ENCODE measurements at regions not wholly inside any gene's neighbourhood (a gene's known extent, or its start where the extent isn't known, plus 50 kb on each side); places are given as distances from the start of the nearest gene placed in this dataset.

- Histone ChIP-seq H3K27me3 (ENCODE audit: insufficient read depth, low read depth, low read length) (no peaks in the 10 kb centered on the region), H3F3A (ENCODE audit: insufficient read depth, low read length, poor library complexity, severe bottlenecking) (no peaks in the 10 kb centered on the region), H3K9me2 (ENCODE audit: insufficient read depth, low read length) (no peaks in the 10 kb centered on the region), H3K4me2 (ENCODE audit: low read length) (no peak overlapping the region), H2AFZ (ENCODE audit: low read depth, low read length) (no peak overlapping the region), H3K79me2 (replicated peaks; ENCODE audit: insufficient read depth, low read length) (no peaks in the 10 kb centered on the region), H3K4me3 (ENCODE audit: low read length) (no peak overlapping the region), H3K9ac (ENCODE audit: low read length) (no peak overlapping the region), H4K20me1 (ENCODE audit: insufficient read depth) (no peaks in the 10 kb centered on the region), H3K36me3 (ENCODE audit: insufficient read depth, low read length) (no peaks in the 10 kb centered on the region), H3K9me3 (ENCODE audit: low read length) (no peaks in the 10 kb centered on the region), H3K27ac (ENCODE audit: low read length) (peak overlapping the region; percentile 2)
- TF ChIP-seq POLR2AphosphoS5 (IDR thresholded peaks at IDR 0.05) (no peak), RAD21 (conservative IDR thresholded peaks at IDR 0.05) (no peak), SMC3 (conservative IDR thresholded peaks at IDR 0.05; ENCODE audit: poor library complexity) (no peak), TAF1 (IDR thresholded peaks at IDR 0.05; ENCODE audit: low read depth) (no peak), MXI1 (conservative IDR thresholded peaks at IDR 0.05; ENCODE audit: poor library complexity, severe bottlenecking) (no peak), EZH2 (IDR thresholded peaks at IDR 0.05; ENCODE audit: borderline replicate concordance, insufficient read depth, low read length, poor library complexity, severe bottlenecking) (no peak), EP300 (conservative IDR thresholded peaks at IDR 0.05; ENCODE audit: poor library complexity, severe bottlenecking) (no peak), REST (IDR thresholded peaks at IDR 0.05; ENCODE audit: borderline replicate concordance) (no peak)
These were observed 877.1 kb downstream of the HACE1 start for GRCh38 chr6:103982574-103982973.

GRCh38 chr6:103979308-103979707 is 880.4 kb downstream of the HACE1 start:
- Histone ChIP-seq H3K4me3 (ENCODE audit: low read length) (no peak overlapping the region), H3K36me3 (ENCODE audit: insufficient read depth, low read length) (no peaks in the 10 kb centered on the region), H3K79me2 (replicated peaks; ENCODE audit: insufficient read depth, low read length) (no peaks in the 10 kb centered on the region), H3F3A (ENCODE audit: insufficient read depth, low read length, poor library complexity, severe bottlenecking) (no peaks in the 10 kb centered on the region), H3K27ac (ENCODE audit: low read length) (no peak overlapping the region), H3K9me2 (ENCODE audit: insufficient read depth, low read length) (no peaks in the 10 kb centered on the region), H3K9me3 (ENCODE audit: low read length) (no peaks in the 10 kb centered on the region), H3K4me2 (ENCODE audit: low read length) (no peak overlapping the region), H2AFZ (ENCODE audit: low read depth, low read length) (no peak overlapping the region), H4K20me1 (ENCODE audit: insufficient read depth) (no peaks in the 10 kb centered on the region), H3K27me3 (ENCODE audit: insufficient read depth, low read depth, low read length) (no peaks in the 10 kb centered on the region), H3K9ac (ENCODE audit: low read length) (no peak overlapping the region)
- TF ChIP-seq TAF1 (IDR thresholded peaks at IDR 0.05; ENCODE audit: low read depth) (no peak), EP300 (conservative IDR thresholded peaks at IDR 0.05; ENCODE audit: poor library complexity, severe bottlenecking) (no peak), SMC3 (conservative IDR thresholded peaks at IDR 0.05; ENCODE audit: poor library complexity) (no peak), POLR2AphosphoS5 (IDR thresholded peaks at IDR 0.05) (no peak), RAD21 (conservative IDR thresholded peaks at IDR 0.05) (no peak), MXI1 (conservative IDR thresholded peaks at IDR 0.05; ENCODE audit: poor library complexity, severe bottlenecking) (no peak), EZH2 (IDR thresholded peaks at IDR 0.05; ENCODE audit: borderline replicate concordance, insufficient read depth, low read length, poor library complexity, severe bottlenecking) (no peak), CTCF (IDR thresholded peaks at IDR 0.05; ENCODE audit: poor library complexity, severe bottlenecking) (no peak), REST (IDR thresholded peaks at IDR 0.05; ENCODE audit: borderline replicate concordance) (no peak)
